HG03066 (cell line): ENCODE measurements at regions not wholly inside any gene's neighbourhood (a gene's known extent, or its start where the extent isn't known, plus 50 kb on each side); places are given as distances from the start of the nearest gene placed in this dataset.
A peak's percentile ranks its signal among the peaks of the same experiment; 100 is the strongest.

Source experiments
- ATAC-seq: cut with Tn5 transposase; IDR thresholded peaks from one replicate; pipeline ENCODE4 v1.9.1; 2021; ENCODE audit warnings: low read depth; ENCODE audit not compliant: unreplicated experiment

DNA sequence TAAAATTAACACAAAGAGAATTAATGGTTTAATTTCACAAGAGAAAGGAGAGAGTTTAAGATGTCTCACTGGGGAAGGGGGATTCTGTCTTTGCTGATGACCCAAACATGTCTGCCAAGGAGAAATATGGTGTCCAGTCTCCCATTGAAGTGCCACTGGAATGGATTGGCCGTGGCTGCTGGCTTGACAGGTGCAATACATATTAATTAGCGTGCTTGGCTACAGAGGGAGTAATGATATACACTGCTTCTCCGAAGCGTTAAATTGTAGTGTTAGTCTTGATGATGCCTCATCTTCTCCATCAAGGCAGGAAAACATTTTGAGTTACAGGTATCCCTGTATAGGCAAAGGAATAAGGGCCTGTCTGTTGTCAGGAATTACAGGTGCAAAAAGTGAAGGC is 393.4 kb upstream of the TMPO start:
- no peak for ATAC-seq

DNA sequence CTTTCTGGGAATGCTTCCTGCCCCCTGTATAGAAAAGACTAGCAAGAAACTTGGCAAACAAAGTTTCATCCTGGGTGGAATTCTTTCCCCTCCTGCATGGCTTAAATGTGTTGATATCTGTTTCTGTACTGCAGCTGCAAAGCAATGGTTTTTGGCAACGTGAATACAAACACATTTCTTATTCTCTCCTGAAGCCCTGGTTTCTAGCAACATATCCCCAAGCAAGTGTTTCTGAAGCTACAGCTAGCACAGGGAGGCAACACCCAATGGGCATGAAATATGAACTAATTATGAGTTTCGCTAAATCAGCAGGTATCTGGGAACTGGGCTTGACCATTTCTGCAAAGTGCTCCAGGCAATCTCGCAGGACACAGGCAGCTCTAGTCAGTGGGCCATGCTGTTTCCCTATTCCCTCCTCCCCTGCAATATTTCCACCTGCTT is 392.3 kb upstream of the TMPO start:
- ATAC-seq = no peak

DNA sequence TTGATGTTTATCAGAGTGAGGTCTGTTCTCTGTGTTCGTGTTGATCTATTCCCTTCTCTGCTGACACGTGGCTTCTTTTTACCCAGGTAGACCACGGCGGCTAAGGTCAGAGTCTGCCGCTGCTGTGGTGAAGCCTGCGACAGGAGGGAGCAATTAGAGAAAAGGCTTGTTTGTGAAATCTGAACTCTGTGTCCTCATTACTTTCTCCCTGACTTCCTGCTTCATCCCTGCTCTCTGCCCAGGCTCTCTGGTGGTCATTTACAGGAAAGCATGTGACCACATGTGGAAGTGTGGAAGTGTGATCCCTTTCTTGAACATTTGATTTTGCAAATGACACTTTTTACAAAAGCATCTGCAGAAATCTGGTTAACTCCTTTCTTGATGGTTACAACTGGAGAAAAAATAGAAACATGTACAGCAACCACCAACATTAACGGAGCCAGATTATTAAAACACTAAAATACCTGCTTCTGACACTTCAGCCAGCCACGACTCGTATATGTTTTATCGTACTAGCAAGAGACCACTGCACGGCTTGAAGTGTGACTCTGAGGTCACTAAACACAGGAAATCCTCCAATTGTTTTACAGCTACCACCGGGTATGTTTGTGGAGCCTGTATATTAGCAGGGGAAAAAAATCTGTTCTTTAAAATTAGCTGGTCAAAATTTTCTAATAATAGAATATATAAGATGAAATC is 388.6 kb upstream of the TMPO start:
- ATAC-seq = no peak

DNA sequence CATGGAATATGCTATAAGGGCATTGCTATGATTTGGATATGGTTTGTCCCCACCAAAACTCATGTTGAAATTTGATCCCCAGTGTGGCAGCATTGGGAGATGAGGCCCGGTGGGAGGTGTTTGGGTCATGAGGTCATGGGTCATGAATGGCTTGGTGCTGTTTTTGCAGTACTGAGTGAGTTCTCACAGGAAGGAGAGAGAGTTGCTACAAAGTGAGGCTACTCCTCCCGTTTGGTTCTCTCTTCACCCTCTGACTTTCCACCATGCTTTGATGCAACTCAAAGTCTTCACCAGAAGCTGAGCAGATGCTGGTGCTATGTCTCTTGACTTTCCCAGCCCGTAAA is 388.1 kb upstream of the TMPO start:
- ATAC-seq = no peak

DNA sequence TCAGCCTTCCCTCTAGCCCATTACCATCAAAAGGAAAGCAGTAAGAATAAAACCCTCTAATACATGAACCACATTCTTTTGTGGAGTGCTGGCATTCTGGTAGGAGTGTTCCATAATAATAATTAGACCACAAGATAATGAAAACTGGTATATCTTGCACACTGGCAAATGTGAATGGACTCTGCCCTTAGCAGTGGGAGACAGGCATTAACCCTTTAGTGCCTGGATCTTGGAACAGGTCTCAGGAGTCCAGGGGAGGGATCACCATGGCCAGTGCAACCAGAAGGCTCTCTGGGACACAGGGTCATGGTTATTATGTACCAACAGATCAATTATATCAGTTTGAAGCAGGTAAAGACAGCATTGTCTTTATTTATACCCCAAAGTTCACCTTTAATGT is 387.5 kb upstream of the TMPO start:
- ATAC-seq = no peak

DNA sequence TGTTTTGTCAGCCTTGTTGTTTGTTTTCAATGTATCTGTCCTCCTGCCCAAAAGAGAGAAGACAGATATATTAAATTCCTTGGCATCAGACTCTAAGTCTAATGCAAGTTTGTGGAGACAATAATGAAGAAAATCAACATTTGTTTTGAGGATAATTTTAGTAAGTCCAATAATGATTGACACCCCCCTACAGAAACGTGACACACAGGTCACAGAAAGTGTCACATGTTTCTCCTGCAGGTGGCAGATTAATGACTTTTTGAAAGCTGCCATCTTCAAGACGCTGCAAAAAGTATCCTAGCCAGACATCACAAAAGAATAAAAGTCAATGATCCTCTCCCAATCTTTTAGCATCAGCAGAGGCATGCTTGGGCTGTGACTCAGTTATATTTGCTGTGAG is 378.8 kb upstream of the TMPO start:
- ATAC-seq = no peak

DNA sequence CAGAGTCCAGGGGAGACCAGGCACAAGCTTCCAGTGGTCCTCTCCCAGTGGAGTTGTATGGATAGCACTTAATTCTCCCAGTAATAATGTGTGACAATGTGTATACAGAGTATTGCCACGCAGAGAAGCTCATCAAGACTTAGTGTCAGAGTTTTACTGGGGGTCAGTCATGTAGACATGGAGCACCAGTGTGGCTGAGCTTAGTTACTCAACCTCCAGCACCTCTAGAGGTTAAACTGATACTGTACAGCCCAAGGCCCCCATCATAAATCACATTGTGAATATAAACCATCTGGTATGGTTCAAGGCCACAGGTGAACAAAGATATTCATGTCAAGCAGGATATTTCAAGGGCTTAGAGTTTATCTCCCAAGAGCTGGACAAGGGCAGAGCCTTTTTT is 378.1 kb upstream of the TMPO start:
- no peak for ATAC-seq

- no peak for ATAC-seq
These were observed 370.4 kb upstream of the TMPO start for GRCh38 chr12:98144953-98145352.

DNA sequence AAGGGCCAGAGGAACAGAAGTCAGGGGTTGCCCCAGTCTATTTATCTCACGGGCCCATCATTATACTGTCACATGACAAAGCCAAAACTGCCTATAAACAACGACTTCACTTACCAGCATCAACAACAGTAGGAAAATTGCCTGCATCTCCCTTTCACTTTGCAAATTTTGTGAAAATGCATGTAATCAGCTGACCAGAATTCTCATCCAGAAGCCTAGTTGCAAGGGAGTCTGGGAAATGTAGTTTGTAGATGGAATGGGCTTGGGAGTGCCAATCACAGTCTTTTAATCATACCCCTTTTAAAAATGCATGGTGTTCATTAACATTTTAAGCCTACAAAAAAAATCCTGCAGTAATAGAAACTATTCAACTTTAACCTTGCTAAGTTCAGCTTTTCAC is 369.3 kb upstream of the TMPO start:
- no peak for ATAC-seq

- ATAC-seq = no peak
These were observed 368.9 kb upstream of the TMPO start for GRCh38 chr12:98146487-98146886.

DNA sequence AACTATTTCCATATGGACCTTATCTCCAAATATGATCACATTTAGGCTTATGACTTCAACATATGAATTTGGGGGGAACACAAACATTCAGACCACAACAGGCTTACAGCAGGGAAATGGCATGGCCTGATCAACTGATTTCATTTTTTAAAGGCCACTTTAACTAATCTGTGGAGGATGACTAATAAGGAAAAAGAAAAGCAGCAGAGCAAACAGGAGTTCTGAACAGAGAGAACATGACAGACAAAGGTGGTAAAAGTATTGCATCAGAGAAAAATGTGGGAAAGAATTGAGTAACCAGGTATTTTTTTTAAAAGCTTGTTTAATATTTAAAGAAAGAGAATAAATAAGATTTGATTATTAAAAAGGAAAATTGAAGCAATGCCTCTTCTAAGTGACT is 366.1 kb upstream of the TMPO start:
- ATAC-seq = peak; percentile 53

DNA sequence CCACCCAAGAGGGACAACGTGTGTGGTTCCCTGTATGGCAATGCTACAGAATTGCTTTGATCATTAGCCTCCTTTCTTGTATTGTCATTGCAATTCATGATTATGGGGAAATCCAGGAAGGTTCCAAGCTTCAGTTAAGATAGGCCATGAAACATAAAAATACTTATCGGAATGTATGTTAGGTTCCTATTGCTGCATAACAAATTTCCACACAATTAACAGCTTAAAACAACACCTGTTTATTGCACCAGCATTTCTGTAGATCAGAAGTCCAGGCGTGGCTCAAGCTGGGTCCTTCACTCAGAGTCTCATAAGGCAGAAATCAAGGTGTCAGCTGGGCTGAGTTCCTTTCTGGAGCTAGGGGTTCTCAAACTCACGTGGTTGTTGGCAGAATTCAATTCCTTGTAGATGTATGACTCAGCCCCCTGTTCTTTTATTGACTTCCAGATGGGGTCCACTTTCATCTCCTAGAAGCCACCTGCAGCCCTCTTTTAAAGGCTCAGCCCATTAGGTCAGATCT is 365.6 kb upstream of the TMPO start:
- peak; percentile 12 for ATAC-seq

DNA sequence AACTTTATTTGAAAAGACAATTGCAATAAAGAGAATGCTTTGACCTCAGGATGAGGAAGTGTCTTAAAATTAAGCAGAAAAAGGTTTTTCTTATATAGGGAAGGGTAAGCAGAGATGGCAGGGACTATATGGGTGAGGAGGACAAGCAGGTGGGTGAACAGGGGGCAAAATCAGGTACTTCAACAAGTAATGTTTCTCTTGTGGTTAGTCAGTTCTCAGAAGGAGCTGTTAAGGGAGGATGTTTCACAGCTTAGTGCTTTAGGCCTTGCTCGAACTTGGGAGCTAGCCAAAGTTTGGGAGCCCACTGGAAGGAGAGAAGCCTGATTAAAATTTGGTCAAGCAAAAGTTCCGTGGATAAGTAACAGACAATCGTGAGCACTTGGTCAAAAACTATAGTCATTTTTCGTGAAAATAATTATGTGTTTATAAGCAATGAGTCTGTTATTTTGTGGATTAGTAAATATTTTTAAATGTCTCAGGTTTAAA is 364.2 kb upstream of the TMPO start:
- ATAC-seq = no peak

DNA sequence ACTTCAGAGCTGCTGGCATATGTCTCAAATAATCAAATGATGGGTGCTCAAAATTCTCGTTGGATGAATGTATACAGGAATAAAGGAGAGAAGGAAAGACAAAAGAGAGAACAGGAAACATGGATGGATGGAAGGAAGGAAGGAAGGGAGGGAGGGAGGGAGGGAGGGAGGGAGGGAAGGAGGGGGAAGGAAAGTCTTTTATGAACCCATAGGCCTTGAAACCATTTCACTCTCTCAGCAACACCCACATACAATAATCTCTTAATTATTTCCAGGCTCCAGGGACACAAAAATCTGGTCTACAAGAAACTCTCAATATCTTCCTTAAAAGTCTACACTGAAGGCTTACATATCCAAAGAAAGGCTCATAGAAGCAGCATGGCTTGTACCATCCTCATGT is 363.4 kb upstream of the TMPO start:
- no peak for ATAC-seq

DNA sequence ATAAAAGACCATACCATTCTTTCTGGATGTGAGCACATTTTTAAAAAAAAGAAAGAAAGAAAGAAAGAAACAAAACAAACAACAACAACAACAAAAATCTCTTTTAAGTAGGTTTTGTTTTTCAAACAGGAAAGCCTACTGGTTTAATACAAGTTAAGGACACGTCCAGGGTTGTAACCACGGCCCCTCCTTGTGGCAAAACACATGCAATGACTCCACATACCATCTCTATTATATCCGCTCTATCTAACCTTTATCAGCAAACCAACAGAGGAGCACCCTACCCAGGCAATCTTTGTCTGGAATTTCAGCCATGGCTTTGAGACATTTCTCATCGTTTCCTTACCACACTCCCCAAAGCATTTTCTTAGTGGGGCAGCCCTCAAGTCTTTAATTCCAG is 360.5 kb upstream of the TMPO start:
- no peak for ATAC-seq

DNA sequence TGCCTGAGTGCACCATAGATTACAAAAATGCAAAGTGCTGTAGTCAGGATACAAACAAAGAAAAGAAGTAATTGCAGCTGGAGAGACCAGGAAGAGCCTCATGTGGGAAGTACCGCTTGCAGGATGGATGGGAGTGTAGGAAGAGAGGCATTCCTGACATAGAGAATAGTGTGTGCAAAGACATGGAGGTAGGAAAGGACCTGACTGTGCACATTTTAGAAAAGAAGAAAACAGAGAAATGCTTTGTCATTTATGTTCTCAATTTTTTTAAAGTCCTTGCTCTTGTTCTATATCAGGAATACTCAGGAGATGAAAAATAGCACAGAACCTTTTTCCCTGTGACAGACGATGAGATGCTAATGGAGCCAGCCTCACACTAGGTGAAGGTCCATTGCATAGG is 358.7 kb upstream of the TMPO start:
- ATAC-seq = no peak

- no peak for ATAC-seq
These were observed 352.3 kb upstream of the TMPO start for GRCh38 chr12:98162906-98163678.

- no peak for ATAC-seq
These were observed 343.1 kb upstream of the TMPO start for GRCh38 chr12:98172304-98172703.

- no peak for ATAC-seq
These were observed 342.6 kb upstream of the TMPO start for GRCh38 chr12:98172801-98173200.

GRCh38 chr12:98173773-98174427 is 341.5 kb upstream of the TMPO start:
- no peak for ATAC-seq

DNA sequence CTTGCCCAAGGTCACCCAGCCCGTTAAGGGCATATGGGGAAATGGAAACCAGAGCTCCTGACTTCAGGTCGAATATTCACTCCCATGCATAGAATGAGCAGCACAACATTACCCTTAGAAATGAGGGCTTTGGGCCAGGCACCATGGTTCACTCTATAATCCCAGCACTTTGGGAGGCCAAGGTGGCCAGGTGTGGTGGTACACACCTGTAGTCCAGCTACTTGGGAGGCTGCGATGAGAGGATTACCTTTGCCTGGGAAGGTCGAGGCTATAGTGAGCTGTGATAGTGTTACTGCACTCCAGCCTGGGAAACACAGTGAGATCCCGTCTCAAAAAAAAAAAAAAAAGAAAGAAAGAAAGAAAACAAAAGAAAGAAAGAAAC is 341.0 kb upstream of the TMPO start:
- ATAC-seq = no peak

- no peak for ATAC-seq
These were observed 337.3 kb upstream of the TMPO start for GRCh38 chr12:98178126-98178525.
